Loucy (cell line): ENCODE measurements at regions not wholly inside any gene's neighbourhood (a gene's known extent, or its start where the extent isn't known, plus 50 kb on each side); places are given as distances from the start of the nearest gene placed in this dataset.

ENCODE experiments used
- CTCF ChIP-seq: fragments of 200-600 bp; sonication (generic); conservative IDR thresholded peaks from 2 replicates; pipeline ENCODE4 v1.5.1; 2014; ENCODE audit warnings: mild to moderate bottlenecking, antibody characterized with exemption, low read length
- EZH2phosphoT487 ChIP-seq: fragments of 200-600 bp; IDR thresholded peaks from 2 replicates; pipeline ENCODE4 v1.6.1; 2018; ENCODE audit warnings: antibody characterized with exemption, mild to moderate bottlenecking, moderate library complexity, borderline replicate concordance

- TF ChIP-seq CTCF (no peak), EZH2phosphoT487 (no peak)
Observed at GRCh38 chr3:117734496-117734895, 1024.9 kb downstream of the TUSC7 start.
